K562 (cell line): ENCODE measurements at regions not wholly inside any gene's neighbourhood (a gene's known extent, or its start where the extent isn't known, plus 50 kb on each side); places are given as distances from the start of the nearest gene placed in this dataset.
A peak's percentile ranks its signal among the peaks of the same experiment; 100 is the strongest.

ENCODE experiments used
- ARID1B ChIP-seq: fragments of 450-650 bp; IDR thresholded peaks from 2 replicates; pipeline ENCODE4 v1.6.1; 2016; ENCODE audit warnings: antibody characterized with exemption, mild to moderate bottlenecking, inconsistent platforms
- ATF3 ChIP-seq, 2 experiments: fragments of 450-650 bp in 1 of 2; sonication (generic) in 1 of 2; formaldehyde crosslinking in 1 of 2; IDR thresholded peaks in 1 of 2; conservative IDR thresholded peaks in 1 of 2; 2 replicates each; pipeline versions ENCODE4 v1.6.1 to v1.8.1; 2016 to 2023; ENCODE audit warnings: mild to moderate bottlenecking in 2 of 2, moderate library complexity in 2 of 2, inconsistent platforms in 1 of 2, missing genetic modification reagents in 1 of 2
- DACH1 ChIP-seq: fragments of 450-650 bp; IDR thresholded peaks from 2 replicates; pipeline ENCODE4 v1.6.1; 2018; ENCODE audit not compliant: partially characterized antibody
- JUND ChIP-seq, 2 experiments: IDR thresholded peaks; 2 replicates in 1 of 2; 3 replicates in 1 of 2; pipeline ENCODE4 v1.6.1; 2011; ENCODE audit warnings: borderline replicate concordance in 2 of 2, low read depth in 2 of 2, low read length in 2 of 2, improper control_type of control experiment in 1 of 2, missing biosample characterization in 1 of 2, missing genetic modification characterization in 1 of 2, missing genetic modification reagents in 1 of 2
- PATZ1 ChIP-seq: fragments of 250-450 bp; sonication (Bioruptor Pico); IDR thresholded peaks from 2 replicates; pipeline ENCODE4 v1.5.0; 2020; ENCODE audit warnings: mild to moderate bottlenecking, borderline replicate concordance
- PHF8 ChIP-seq: fragments of 200-600 bp; sonication (generic); IDR thresholded peaks from 2 replicates; pipeline ENCODE4 v1.6.1; 2012; ENCODE audit warnings: mixed run types, mild to moderate bottlenecking, inconsistent platforms, low read length, moderate library complexity, borderline replicate concordance
- POLR2AphosphoS2 ChIP-seq: IDR thresholded peaks from 2 replicates; pipeline ENCODE4 v1.6.1; 2012; ENCODE audit warnings: low read length, improper control_type of control experiment
- PRDM10 ChIP-seq: fragments of 450-650 bp; IDR thresholded peaks from 2 replicates; pipeline ENCODE4 v1.6.1; 2018; ENCODE audit not compliant: partially characterized antibody
- PURB ChIP-seq: sonication (generic); formaldehyde crosslinking; IDR thresholded peaks from 2 replicates; pipeline ENCODE4 v1.9.0; 2021; ENCODE audit warnings: low read depth, mild to moderate bottlenecking, missing genetic modification reagents
- SMAD4 ChIP-seq: fragments of 250-450 bp; sonication (Bioruptor Pico); conservative IDR thresholded peaks from 2 replicates; pipeline ENCODE4 v1.8.0; 2021; ENCODE audit warnings: inconsistent platforms, mild to moderate bottlenecking, moderate library complexity
- SMARCE1 ChIP-seq: fragments of 450-650 bp; IDR thresholded peaks from 2 replicates; pipeline ENCODE4 v1.7.1; 2016; ENCODE audit warnings: mild to moderate bottlenecking
- TFAP4 ChIP-seq: sonication (generic); formaldehyde crosslinking; IDR thresholded peaks from 2 replicates; pipeline ENCODE4 v1.8.0; 2022; ENCODE audit warnings: missing genetic modification reagents, mild to moderate bottlenecking, moderate library complexity, borderline replicate concordance
- TGIF2 ChIP-seq: sonication (generic); formaldehyde crosslinking; IDR thresholded peaks from 2 replicates; pipeline ENCODE4 v1.8.1; 2022; ENCODE audit warnings: mild to moderate bottlenecking, missing genetic modification reagents, moderate library complexity
- ZBED1 ChIP-seq: IDR thresholded peaks from 2 replicates; pipeline ENCODE4 v1.6.1; 2014
- ZBTB34 ChIP-seq: fragments of 250-450 bp; sonication (Bioruptor Pico); IDR thresholded peaks from 2 replicates; pipeline ENCODE4 v1.8.0; 2021; ENCODE audit warnings: mild to moderate bottlenecking, moderate library complexity
- ZKSCAN1 ChIP-seq: fragments of 150-350 bp; IDR thresholded peaks from 2 replicates; pipeline ENCODE4 v1.6.1; 2016; ENCODE audit warnings: low read depth, low read length
- ZNF263 ChIP-seq: sonication (generic); formaldehyde crosslinking; IDR thresholded peaks from 2 replicates; pipeline ENCODE4 v1.8.0; 2022; ENCODE audit warnings: mild to moderate bottlenecking, missing genetic modification reagents, borderline replicate concordance
- ZNF408 ChIP-seq: fragments of 250-450 bp; sonication (Bioruptor Pico); IDR thresholded peaks from 2 replicates; pipeline ENCODE4 v1.4.0; 2020; ENCODE audit warnings: low read depth, mild to moderate bottlenecking, moderate library complexity

- peak; percentile 74 for TF ChIP-seq TFAP4 (CRISPR knock-in tag)
- peak; percentile 63 for TF ChIP-seq JUND (IDR thresholded peaks at IDR 0.05; ENCODE audit: borderline replicate concordance, low read depth, low read length)
- peak; percentile 64; the same call in 1 of the 3 replicates for TF ChIP-seq JUND (tag; IDR thresholded peaks at IDR 0.05; ENCODE audit: borderline replicate concordance, low read depth, low read length)
- TF ChIP-seq POLR2AphosphoS2 = no peak
- TF ChIP-seq ZBTB34 = no peak
- no peak for TF ChIP-seq ZKSCAN1
- peak; percentile 33 for TF ChIP-seq DACH1
- peak; percentile 34 for TF ChIP-seq PRDM10
- TF ChIP-seq ATF3 (IDR thresholded peaks at IDR 0.05) = peak; percentile 73
- TF ChIP-seq ATF3 (CRISPR knock-in tag; conservative IDR thresholded peaks at IDR 0.05) = no peak
- no peak for TF ChIP-seq PATZ1 (CRISPR knock-in tag)
- TF ChIP-seq PURB = no peak
- TF ChIP-seq ZNF263 (CRISPR knock-in tag) = no peak
- TF ChIP-seq SMARCE1 = peak; percentile 38; the same call in 1 of the 2 replicates
- TF ChIP-seq ZNF408 (CRISPR knock-in tag) = no peak
- 0 out of 2 replicates have a peak, but pooled peaks have one; percentile 30 for TF ChIP-seq ARID1B
- TF ChIP-seq SMAD4 (CRISPR knock-in tag) = no peak
- no peak for TF ChIP-seq PHF8
- TF ChIP-seq ZBED1 = no peak
- no peak for TF ChIP-seq TGIF2 (CRISPR knock-in tag)
- TF ChIP-seq, all 486 proteins: peak for 9
Measured at GRCh38 chr1:65658122-65658521, 134.6 kb upstream of the PDE4B start (continued).
